GM21619 (cell line): ENCODE measurements at regions not wholly inside any gene's neighbourhood (a gene's known extent, or its start where the extent isn't known, plus 50 kb on each side); places are given as distances from the start of the nearest gene placed in this dataset.
"Not testable (repeated sequence)": the region's sequence is repeated elsewhere in the genome, so short reads cannot be mapped to it uniquely, and the experiment has no call there.

ENCODE experiments used
- ATAC-seq: cut with Tn5 transposase; IDR thresholded peaks from one replicate; pipeline ENCODE4 v1.9.1; 2021; ENCODE audit not compliant: unreplicated experiment

- ATAC-seq: no peak
Measured at GRCh38 chr3:110900576-110900975, 171.0 kb upstream of the NECTIN3 start.

- no peak for ATAC-seq
Measured at GRCh38 chr3:110901536-110901935, 170.1 kb upstream of the NECTIN3 start.

- ATAC-seq: no peak
Measured at GRCh38 chr3:110902453-110903085, 169.0 kb upstream of the NECTIN3 start.

GRCh38 chr3:110903771-110904519 is 167.7 kb upstream of the NECTIN3 start:
- ATAC-seq: no peak

GRCh38 chr3:110904520-110904890 is 167.1 kb upstream of the NECTIN3 start:
- no peak for ATAC-seq

- no peak for ATAC-seq
Measured at GRCh38 chr3:110905121-110905520, 166.5 kb upstream of the NECTIN3 start.

GRCh38 chr3:110909839-110910238 is 161.8 kb upstream of the NECTIN3 start:
- ATAC-seq: no peak

- ATAC-seq: no peak
Measured at GRCh38 chr3:110910346-110910955, 161.2 kb upstream of the NECTIN3 start.

- ATAC-seq: no peak
Measured at GRCh38 chr3:110918963-110919362, 152.7 kb upstream of the NECTIN3 start.

- no peak for ATAC-seq
Measured at GRCh38 chr3:110925798-110926197, 145.8 kb upstream of the NECTIN3 start.

GRCh38 chr3:110928016-110928662 is 143.5 kb upstream of the NECTIN3 start:
- no peak for ATAC-seq

- ATAC-seq: no peak
Measured at GRCh38 chr3:110929816-110930215, 141.8 kb upstream of the NECTIN3 start.

GRCh38 chr3:110932567-110932966 is 139.0 kb upstream of the NECTIN3 start:
- ATAC-seq: no peak

GRCh38 chr3:110933821-110934426 is 137.7 kb upstream of the NECTIN3 start:
- ATAC-seq: no peak

GRCh38 chr3:110938629-110939028 is 133.0 kb upstream of the NECTIN3 start:
- ATAC-seq: no peak

GRCh38 chr3:110940055-110940454 is 131.6 kb upstream of the NECTIN3 start:
- no peak for ATAC-seq

GRCh38 chr3:110944782-110945181 is 126.8 kb upstream of the NECTIN3 start:
- ATAC-seq: no peak

- ATAC-seq: no peak
Measured at GRCh38 chr3:110946810-110947209, 124.8 kb upstream of the NECTIN3 start.

- not testable (repeated sequence) for ATAC-seq
Measured at GRCh38 chr3:110949194-110949593, 122.4 kb upstream of the NECTIN3 start.

- no peak for ATAC-seq
Measured at GRCh38 chr3:110955301-110955880, 116.2 kb upstream of the NECTIN3 start.

GRCh38 chr3:110956081-110956480 is 115.5 kb upstream of the NECTIN3 start:
- ATAC-seq: no peak
